RPMI8226 (cell line): ENCODE measurements at regions not wholly inside any gene's neighbourhood (a gene's known extent, or its start where the extent isn't known, plus 50 kb on each side); places are given as distances from the start of the nearest gene placed in this dataset.
"Not testable (repeated sequence)": the region's sequence is repeated elsewhere in the genome, so short reads cannot be mapped to it uniquely, and the experiment has no call there.

ENCODE experiments used
- DNase-seq: peaks from one replicate; pipeline ENCODE4 v3.0.0-alpha.2; 2015

DNA sequence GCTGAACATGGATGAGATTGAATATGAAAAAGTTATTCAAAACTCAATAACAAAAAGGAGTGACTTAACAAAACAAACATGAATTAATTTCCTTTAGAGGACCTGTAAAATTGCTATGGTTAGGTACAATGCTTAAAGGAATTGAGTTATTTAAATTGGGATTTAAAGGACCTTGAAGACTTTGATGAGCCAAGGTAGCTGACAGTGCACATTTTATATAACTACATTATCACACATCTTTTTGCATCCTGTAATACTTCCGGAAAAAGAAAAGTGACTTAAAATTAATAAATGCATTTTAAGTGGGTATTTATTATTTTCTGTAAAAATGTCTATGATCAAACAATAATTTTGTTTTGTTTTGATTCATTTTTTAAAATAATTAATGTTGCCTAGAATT is 964.8 kb upstream of the SLIT2 start:
- DNase-seq: no peak

DNA sequence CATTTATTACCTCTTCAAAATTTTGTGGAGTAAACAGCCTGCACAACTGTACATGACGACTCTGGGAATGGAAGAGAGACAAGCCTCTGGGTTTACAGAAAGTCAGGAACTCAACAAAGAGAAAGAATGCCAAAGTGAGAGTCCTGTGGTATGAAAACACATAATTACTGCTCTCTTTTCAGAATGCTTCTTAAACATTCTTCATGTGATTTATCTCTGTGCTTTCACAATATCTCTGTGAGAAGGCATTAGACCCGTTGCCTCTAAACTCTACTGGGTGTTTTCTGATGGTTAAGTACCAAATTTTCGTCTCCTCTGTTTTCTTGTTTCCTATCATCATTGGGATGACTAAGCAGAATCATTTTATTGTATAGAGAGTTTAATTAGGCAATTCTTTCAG is 966.6 kb upstream of the SLIT2 start:
- no peak for DNase-seq

DNA sequence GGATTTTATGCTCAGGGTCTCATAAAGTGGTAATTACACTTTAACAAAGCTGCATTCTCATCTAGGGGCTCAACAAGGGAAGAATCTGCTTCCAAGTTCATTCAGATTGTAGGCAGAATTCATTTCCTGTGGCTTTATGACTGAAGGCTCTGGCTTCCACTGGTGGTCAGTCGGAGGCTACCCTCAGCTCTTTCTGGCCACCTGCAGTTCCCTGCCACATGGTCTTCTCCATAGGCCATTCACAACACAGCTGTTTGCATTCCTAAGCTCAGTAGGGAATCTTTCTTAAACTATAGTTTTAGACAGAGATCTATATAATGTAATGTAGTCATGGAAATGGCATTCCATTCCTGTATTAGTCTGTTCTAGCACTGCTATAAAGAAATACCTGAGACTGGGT is 973.0 kb upstream of the SLIT2 start:
- no peak for DNase-seq

DNA sequence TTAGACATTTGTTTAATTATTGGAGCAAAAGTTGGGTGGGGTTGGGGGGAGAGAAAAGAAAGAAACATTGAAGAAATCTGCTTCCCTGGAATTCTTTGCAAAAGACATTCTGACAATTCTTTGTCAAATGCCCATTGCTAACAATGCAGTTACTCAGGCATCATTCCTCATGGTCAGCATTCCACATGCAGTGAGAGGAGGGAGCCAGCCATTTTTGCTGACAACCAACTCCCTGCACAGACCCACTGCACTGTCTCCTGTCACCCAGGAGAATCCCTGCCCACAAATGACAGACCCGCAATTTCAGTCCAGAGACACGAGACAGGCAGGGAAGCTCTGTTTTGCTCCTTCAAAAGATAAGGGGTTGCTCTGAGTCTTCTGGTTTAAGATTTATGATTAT is 985.1 kb upstream of the SLIT2 start:
- no peak for DNase-seq

DNA sequence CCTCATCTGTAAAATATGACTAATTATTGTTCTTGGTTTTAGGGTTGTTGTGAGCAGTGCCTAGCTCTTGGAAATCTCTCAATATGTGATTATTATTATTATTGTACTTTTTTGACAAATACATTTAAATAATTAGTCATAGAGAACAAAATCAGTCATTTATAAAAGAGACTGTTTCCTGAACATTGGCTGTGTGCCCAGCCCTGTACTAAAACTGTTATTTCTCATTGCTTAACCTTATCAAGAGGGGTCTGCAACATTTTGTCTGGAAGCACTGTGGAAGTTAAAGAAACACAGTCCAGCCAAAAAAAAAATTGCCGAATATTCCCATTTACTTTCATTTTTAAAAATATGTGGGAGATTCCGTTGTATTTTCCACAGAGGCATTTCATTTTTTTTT is 989.2 kb upstream of the SLIT2 start:
- DNase-seq: no peak

DNA sequence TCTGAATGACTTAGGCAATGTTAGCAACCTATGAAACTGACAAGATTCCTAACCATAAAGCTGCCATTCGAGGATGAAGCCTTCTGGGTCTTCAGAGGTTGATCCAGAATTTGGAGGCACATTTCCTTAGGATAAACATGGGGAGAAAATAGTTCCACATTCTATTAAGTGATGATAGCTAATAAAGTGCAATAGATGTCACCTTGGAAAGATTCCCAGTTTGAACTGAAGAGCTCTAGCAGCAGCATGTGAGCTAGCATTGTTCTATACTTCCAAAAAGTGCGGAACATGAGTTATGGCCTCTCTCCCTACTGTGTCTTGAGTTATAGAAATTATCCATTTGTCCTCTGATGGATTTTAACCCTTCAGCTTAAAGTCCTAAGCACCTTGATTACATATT is 991.4 kb upstream of the SLIT2 start:
- DNase-seq: no peak

DNA sequence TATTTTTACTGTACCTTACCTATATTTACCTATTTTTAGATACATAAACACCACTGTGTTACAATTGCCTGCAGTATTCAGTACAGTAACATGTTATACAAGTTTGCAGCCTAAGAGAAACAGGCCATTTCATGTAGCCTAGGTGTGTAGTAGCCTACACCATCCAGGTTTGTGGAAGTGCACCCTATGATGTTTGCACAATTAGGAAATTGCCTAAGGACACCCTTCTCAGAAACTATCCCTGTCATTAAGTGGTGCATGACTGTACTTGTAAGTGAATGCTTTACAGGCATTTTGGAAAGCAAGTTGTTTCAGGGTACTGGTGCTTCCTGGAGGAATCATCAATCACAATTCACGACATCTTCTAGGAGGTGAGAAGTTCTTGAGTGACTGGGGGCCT is 991.8 kb upstream of the SLIT2 start:
- DNase-seq: no peak

DNA sequence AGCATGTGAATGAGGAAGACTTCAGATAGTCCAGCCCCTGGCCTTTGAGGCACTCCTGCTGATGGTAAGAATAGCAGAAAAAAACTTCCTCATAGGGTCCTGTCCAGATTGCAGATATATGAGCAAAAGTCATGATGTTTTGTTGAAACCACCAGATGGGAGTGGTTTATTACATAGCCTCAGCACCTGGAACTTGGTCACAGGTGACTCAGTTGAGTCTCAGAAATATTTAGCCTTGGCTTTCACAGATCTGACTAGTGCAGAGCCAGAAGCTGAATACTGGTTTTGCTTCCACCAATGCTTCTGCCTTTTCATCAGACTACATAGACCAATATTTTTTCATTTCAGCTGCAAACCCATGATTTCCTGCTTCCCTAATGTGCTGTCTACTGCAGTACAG is 994.9 kb upstream of the SLIT2 start:
- DNase-seq: no peak

DNA sequence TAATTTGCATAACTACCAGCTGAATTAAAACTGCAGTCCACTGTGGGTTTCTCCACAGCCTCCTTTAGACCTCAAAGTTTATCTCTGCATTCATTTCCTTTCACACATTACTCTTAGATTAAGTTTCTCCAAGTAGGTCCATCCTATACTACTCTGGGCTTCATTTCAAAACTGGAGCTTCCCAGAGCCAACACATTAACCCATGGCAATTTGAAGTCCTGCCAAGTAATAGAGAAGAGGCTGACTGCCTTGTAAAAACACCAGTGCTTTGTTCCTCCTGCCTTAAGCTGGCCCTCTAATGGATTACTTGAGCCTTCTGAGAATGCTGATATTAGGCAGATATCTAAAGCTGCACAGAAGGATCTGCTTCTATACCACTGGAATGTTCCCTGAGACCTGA is 997.2 kb upstream of the SLIT2 start:
- no peak for DNase-seq

DNA sequence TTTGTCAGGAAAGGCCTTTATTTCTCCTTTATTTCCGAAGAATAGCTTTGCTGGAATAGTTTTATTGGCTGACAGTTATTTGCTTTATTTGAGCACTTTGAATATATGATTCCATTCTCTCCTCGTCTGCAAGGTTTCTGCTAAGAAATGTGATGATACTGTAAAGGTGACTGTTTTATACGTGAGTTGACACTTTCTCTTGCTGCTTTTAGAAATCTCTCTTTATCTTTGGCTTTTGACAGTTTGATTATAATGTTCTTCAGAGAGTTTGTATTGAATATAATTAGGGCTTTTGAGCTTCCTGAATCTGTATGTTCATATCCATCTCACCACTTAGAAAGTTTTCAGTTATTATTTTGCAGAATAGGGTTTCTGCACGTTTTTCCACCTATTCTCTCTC is 1003.7 kb upstream of the SLIT2 start:
- DNase-seq: no peak

DNA sequence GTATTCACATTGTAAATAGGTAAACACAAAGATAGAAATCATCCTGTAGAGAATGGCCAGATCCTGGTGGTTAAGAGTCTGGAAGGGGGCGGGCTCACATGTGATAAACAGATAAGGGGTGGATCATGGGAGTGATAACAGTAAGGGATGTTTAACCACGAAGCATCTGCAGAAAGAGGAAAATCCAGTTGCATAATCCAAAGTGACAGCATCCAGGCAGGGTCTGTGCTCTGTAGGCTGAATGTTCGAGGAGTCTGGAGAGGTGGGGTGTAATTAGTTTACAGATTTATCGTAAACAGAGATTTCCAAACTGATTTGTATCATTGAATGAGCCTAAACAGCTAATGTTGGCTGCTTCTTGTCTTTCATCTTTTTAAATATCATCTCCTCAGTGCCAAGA is 1009.8 kb upstream of the SLIT2 start:
- DNase-seq: no peak

DNA sequence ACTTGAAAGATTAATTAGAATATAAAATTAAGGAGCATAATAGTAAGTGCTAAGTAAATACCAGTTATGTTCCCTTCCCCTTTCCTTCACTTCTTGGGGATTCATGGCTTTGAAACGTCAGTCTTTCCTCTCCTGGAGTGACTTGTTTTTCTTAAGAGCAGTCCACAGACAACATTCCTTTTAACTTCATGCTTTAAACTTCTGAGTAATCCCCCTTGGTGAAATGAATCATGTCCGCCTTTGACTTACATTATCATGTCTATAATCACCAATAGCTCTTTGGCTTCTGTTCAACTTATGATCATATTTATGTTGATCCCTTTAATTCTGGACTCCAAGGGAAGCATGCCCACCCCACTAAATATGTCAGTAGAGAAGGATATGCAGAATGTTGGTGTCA is 1012.1 kb upstream of the SLIT2 start:
- no peak for DNase-seq

DNA sequence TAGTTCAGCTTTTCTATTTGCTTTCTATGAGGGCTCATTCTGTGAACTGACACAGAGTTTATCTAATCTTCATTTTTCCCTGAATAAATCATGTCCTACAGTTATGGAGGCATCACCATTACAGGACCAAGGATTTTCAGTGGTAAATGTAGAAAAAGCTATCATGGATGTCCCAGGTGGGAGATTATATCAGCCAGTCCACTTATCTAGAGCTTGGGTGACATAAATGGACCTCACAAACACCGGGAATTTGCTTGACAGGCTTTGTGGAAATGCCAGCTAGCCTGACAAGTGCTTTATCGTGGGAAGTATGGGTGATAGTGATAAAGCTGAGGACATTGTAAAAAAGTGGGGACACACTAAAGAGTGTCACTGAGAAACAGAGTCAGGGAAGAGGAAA is 1015.2 kb upstream of the SLIT2 start:
- DNase-seq: no peak

DNA sequence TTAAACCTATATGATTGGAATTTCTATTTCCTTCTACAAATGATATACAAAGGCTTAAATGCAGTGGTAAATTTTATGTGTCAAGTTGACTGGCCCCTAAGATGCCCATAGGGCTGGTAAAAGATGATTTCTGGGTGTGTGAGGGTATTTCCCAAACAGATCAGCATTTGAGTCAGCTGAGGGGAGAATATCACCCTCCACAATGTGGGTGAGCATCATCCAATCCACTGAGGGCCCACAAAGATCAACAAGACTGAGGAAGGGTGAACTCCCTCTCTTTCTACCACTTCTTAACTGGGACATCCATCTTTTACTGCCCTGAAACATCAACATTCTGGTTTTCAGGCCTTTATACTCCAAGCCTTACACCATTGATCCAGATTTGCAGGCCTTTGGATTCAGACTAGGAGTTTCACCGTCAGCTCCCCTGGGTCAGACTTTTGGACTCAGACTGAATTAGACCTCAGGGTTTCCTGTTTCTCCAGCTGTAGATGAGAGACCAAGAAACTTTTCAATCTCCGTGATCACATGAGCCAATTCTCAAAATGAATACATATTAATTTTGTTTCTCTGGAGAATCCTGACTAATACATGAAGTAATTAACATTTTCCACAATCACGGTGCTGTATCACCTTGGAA is 1020.7 kb upstream of the SLIT2 start:
- DNase-seq: no peak

DNA sequence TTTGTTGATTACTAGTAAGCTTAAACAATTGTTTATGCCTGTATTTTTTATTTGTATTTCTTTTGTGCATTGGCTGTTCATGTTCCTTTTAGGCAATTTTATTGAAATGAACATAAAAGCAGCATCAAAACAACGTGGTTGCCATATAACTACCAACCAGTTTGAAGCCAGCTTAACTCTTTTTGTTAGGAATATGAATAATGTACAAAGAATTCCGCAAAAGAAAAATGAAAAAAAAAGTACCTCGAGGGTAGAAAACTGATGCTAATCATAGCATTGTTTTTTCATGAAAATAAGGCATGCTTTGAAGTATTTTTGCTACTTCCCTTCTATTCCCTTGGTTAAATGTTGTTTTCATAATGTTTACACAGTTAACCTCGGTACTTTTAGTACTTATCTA is 1024.0 kb upstream of the SLIT2 start:
- no peak for DNase-seq

DNA sequence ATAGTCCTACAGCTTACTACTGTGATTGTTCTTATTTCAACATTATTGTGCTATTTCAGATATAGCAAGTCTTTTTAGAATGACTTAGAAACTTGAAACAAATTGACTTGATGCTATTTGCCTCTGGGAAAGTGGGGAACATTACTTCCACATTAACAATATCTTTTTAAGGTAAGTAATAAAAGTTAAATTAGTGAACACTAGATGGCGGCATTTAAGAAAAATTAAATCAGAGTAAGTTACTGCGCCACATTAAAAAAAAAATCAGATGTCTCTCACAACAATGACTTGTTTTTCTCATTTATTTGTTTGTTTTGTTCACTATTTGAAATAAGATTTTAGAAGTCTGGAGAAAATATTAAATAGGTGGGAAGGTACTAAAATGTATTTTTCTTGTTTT is 1026.9 kb upstream of the SLIT2 start:
- DNase-seq: peak; percentile 3

DNA sequence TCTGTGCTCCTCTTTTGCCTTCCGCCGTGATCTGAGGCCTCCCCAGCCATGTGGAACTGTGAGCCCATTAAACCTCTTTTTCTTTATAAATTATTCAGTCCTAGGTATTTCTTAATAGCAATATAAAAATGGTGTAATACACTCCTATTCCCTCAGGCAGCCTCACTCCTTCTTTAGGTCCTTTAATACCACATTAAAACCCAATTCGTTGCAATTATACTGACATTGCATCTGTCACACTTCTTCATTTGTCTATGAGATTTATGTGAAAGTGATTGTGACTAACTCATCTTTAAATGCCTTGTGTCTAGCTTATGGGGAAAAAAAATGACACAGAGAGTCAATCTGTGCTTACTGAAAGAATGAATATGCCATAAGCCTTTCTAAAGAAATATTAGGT is 1035.2 kb upstream of the SLIT2 start:
- DNase-seq: no peak

DNA sequence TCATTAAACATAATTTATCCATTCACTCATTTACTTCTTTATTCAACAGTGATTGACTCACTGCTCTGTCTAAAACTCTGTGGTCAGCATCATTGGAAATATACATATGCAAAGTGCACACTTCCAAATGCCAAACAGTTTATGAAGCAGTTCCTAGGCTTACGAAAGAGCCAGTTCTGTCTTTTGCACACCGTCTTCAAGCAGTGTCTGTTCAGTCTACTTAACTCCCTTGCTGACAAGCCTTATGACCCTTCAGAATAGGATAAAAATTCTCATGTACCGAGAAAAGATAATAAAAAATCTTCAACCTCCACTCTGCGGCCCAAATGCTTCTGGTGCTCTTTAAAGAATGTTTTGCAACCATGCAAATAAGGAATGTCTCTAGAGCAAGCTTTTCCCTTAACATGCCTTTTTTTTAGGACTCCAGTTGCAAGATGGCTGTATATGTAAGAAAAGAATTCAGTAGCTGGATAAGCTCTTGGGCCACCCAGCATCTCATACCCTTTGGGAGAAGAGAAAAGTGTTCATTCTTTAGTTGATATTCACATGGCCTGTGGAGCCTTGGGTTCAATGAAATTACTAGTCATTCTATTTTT is 1037.0 kb upstream of the SLIT2 start:
- DNase-seq: no peak

DNA sequence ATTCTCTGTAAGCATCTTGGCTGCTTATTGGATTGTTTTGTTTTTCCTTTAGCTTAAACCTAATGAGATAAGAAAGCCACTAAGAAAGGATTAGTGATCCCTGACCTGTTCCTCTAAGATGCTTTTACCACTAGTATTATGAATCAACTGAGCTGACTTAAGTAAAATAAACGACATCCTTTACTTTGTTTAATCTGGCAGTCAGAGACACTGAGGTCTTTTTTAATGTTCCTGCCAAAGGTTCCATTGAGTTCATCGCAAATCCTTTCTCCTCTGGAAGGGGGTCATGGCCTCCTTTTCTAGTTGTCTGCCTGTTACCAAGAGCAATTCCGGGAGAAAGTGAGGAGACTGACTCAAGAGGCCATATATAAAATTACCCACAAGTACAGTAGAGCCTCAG is 1038.3 kb upstream of the SLIT2 start:
- no peak for DNase-seq

DNA sequence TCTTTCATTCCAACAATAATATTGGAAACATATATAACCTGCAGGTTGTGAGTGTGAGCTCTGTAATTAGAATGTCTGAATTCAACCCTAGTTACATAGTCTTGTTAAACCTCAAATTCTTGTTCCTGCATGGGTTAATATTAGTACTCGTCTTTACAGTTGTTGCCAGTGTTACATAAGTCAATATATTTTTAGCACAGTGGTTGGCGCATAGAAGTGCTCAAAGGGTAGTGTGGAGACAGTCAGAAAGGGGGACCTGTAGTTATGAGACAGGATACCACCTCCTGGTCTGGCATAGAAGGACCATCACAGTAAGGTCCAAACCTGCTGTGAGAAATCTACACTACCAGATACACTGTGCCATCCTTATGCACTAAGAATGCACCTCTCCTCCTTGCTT is 1045.9 kb upstream of the SLIT2 start:
- DNase-seq: no peak

DNA sequence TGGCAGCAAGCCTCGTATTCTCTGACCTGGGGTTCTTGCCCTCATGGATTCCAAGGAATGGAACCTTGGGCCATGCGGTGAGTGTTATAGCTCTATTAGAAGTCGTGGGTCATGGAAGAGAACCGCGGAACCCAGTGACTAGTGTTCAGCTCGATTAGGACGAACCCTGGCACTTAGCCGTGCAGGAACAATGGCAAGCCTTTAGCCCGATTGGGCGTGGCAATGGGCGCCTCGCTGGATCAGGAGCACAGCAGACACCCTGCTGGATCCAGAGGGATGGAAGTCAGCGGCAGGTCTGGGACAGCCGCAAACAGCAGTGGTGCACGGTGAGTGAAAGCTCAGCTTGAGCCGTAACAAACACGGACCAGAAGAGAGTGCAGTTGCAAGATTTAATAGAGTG is 1053.9 kb upstream of the SLIT2 start:
- DNase-seq: not testable (repeated sequence)

DNA sequence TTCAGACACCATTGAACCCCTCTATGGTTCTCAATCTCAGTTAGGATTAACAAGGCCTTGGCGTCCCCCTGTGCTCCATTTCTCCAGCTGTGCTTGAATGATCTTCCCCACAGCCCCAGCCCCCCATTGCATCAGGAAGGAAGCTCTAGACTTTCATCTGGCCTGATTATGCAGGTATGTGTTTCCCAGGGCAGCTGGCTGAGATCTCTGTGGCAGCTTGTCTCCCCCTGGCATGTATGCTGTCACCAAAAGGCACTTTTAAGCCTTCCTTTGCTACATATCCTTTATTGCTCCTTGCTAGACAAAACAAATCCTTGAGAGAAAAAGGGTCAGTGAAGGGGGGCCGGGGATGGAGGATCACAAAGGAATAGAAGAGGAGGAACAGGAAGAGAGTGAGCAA is 1056.0 kb upstream of the SLIT2 start:
- DNase-seq: no peak

DNA sequence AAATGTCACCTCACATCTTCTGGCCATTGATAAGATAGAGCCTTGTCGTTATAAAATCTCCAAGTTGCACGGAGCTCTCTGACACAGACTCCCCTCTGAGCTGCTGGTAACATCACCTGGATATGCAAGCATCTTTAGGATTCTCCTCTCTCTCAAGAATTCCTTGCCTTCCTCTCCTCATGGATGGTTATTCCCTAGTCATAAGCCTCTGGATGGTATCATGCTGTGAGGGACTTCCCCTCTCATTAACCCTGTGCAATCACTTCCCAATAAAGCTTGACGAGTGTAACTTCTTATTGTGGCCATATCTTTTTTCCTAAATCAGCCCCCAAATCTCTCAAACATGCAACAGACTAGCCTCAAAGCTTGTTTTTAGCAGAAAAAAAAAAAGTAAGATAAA is 1057.0 kb upstream of the SLIT2 start:
- no peak for DNase-seq

DNA sequence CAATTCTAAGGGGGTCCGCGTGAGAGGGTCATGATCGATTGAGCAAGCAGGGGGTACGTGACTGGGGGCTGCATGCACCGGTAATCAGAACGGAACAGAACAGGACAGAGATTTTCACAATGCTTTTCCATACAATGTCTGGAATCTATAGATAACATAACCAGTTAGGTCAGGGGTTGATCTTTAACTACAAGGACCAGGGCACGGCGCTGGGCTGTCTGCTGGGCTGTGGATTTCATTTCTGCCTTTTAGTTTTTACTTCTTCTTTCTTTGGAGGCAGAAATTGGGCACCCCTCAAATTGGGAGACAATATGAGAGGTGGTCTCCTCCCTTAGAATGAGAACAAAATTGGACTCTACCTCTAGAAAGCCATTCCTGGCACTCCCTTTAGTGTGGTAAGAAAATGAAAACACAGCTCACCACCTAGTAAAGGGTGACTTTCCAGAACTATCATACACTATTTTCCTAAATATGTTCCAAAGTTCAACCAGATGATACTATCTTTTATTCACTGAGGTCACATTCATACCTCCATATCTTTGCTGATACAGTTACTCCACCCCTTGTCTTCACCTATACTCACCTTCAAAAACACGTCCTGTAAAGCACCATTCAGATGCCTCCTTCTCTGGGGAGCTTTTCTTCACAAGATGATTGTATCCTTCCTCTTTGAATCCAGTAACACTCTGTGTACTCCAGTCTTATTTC is 1058.3 kb upstream of the SLIT2 start:
- no peak for DNase-seq
